GM12878 (cell line): ENCODE measurements at regions not wholly inside any gene's neighbourhood (a gene's known extent, or its start where the extent isn't known, plus 50 kb on each side); places are given as distances from the start of the nearest gene placed in this dataset.

Experiments
- YBX1 ChIP-seq: fragments of 450-650 bp; IDR thresholded peaks from 2 replicates; pipeline ENCODE4 v1.6.1; 2016; ENCODE audit warnings: antibody characterized with exemption
- YY1 ChIP-seq: IDR thresholded peaks from 2 replicates; pipeline ENCODE4 v1.6.1; 2011; ENCODE audit warnings: low read depth, mild to moderate bottlenecking, low read length
- TF ChIP-seq, protein P1 (sequence below), 3 experiments: IDR thresholded peaks in 2 of 3; conservative IDR thresholded peaks in 1 of 3; 2 replicates each; pipeline ENCODE4 v1.5.1; 2011; ENCODE audit warnings: low read depth in 3 of 3, low read length in 3 of 3, mild to moderate bottlenecking in 3 of 3, control low read depth in 2 of 3, moderate library complexity in 2 of 3, inconsistent platforms in 1 of 3, mixed read lengths in 1 of 3; ENCODE audit not compliant: control insufficient read depth in 2 of 3, insufficient read depth in 1 of 3; ENCODE audit errors: extremely low read depth in 1 of 3

DNA sequence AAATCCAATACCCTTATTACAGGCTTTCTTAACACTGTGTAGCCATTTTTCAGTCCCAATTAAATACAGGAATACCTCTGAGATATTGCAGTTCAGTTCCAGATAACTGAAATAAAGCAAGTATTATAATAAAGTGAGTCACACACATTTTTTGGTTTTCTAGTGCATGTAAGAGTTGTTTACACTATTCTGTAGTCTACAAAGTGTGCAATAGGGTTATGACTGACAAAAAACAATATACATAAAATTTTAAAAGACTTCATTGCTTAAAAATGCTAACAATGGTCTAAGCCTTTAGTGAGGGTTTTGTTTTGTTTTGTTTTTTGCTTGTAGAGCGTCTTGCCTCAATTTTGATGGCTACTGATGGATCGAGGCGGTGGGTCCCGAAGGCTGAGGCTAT, 434.4 kb upstream of the NBEA start:
- TF ChIP-seq YBX1 (no peak), YY1 (no peak)
- TF ChIP-seq, protein P1, sequence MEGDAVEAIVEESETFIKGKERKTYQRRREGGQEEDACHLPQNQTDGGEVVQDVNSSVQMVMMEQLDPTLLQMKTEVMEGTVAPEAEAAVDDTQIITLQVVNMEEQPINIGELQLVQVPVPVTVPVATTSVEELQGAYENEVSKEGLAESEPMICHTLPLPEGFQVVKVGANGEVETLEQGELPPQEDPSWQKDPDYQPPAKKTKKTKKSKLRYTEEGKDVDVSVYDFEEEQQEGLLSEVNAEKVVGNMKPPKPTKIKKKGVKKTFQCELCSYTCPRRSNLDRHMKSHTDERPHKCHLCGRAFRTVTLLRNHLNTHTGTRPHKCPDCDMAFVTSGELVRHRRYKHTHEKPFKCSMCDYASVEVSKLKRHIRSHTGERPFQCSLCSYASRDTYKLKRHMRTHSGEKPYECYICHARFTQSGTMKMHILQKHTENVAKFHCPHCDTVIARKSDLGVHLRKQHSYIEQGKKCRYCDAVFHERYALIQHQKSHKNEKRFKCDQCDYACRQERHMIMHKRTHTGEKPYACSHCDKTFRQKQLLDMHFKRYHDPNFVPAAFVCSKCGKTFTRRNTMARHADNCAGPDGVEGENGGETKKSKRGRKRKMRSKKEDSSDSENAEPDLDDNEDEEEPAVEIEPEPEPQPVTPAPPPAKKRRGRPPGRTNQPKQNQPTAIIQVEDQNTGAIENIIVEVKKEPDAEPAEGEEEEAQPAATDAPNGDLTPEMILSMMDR (IDR thresholded peaks at IDR 0.05 in 2 of 3, conservative IDR thresholded peaks at IDR 0.05 in 1 of 3; ENCODE audit: control insufficient read depth in 2 of 3, extremely low read depth in 1 of 3, insufficient read depth in 1 of 3, low read depth in 3 of 3, low read length in 3 of 3): no peak
